ENCODE measurements at regions not wholly inside any gene's neighbourhood (a gene's known extent, or its start where the extent isn't known, plus 50 kb on each side); places are given as distances from the start of the nearest gene placed in this dataset.

DNA sequence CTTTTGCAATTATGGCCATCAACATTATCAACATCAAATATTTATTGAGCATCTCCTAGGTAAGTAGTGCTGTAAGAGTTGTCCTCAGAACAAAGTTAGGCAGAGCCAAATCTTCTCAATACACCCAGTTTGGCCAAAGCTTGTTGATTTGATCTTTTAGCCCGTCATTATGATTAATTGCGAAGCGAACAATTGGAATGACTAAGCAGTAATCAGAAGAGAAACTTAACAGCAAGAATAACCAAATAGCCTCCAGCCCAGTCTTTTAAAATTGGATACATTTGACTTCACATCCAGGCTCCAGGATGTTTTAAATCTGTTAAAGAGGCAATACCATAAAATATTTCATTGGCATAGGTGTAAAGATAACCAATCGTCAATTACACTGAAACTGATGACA lies 1156.0 kb downstream of the OLFM4 start:
- CTCF ChIA-PET = no interaction called here
- TF ChIP-seq, protein P1, sequence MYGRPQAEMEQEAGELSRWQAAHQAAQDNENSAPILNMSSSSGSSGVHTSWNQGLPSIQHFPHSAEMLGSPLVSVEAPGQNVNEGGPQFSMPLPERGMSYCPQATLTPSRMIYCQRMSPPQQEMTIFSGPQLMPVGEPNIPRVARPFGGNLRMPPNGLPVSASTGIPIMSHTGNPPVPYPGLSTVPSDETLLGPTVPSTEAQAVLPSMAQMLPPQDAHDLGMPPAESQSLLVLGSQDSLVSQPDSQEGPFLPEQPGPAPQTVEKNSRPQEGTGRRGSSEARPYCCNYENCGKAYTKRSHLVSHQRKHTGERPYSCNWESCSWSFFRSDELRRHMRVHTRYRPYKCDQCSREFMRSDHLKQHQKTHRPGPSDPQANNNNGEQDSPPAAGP (tag by site-specific recombination; IDR thresholded peaks at IDR 0.05) = no peak
- TF ChIP-seq MZF1 (tag by site-specific recombination; IDR thresholded peaks at IDR 0.05; ENCODE audit: borderline replicate concordance) (no peak), ZNF202 (tag by site-specific recombination; IDR thresholded peaks at IDR 0.05; ENCODE audit: borderline replicate concordance) (no peak), GLI2 (tag by site-specific recombination; IDR thresholded peaks at IDR 0.05; ENCODE audit: borderline replicate concordance, low read depth) (no peak), ZNF830 (tag by site-specific recombination; IDR thresholded peaks at IDR 0.05; ENCODE audit: low read depth) (no peak), OVOL3 (tag by site-specific recombination; IDR thresholded peaks at IDR 0.05) (no peak)
- TF ChIP-seq, protein P2, sequence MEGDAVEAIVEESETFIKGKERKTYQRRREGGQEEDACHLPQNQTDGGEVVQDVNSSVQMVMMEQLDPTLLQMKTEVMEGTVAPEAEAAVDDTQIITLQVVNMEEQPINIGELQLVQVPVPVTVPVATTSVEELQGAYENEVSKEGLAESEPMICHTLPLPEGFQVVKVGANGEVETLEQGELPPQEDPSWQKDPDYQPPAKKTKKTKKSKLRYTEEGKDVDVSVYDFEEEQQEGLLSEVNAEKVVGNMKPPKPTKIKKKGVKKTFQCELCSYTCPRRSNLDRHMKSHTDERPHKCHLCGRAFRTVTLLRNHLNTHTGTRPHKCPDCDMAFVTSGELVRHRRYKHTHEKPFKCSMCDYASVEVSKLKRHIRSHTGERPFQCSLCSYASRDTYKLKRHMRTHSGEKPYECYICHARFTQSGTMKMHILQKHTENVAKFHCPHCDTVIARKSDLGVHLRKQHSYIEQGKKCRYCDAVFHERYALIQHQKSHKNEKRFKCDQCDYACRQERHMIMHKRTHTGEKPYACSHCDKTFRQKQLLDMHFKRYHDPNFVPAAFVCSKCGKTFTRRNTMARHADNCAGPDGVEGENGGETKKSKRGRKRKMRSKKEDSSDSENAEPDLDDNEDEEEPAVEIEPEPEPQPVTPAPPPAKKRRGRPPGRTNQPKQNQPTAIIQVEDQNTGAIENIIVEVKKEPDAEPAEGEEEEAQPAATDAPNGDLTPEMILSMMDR (tag by site-specific recombination; IDR thresholded peaks at IDR 0.05) = no peak
- TF ChIP-seq, protein P3, sequence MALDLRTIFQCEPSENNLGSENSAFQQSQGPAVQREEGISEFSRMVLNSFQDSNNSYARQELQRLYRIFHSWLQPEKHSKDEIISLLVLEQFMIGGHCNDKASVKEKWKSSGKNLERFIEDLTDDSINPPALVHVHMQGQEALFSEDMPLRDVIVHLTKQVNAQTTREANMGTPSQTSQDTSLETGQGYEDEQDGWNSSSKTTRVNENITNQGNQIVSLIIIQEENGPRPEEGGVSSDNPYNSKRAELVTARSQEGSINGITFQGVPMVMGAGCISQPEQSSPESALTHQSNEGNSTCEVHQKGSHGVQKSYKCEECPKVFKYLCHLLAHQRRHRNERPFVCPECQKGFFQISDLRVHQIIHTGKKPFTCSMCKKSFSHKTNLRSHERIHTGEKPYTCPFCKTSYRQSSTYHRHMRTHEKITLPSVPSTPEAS (tag by site-specific recombination; IDR thresholded peaks at IDR 0.05) = no peak
- H3K4me3 ChIP-seq (ENCODE audit: low read depth, low read length) = no peak overlapping the region
- H3K27ac ChIP-seq (ENCODE audit: extremely low read depth, low read depth, low read length) = no peak overlapping the region
- H3K9me3 ChIP-seq (ENCODE audit: control insufficient read depth, insufficient read depth, low read depth, low read length) = no peaks in the 10 kb centered on the region
- H3K36me3 ChIP-seq (ENCODE audit: control insufficient read depth in 2 of 2, insufficient read depth in 1 of 2, low read length in 2 of 2) = no peaks in the 10 kb centered on the region
- POLR2A ChIA-PET = no interaction called here
- no peaks in the 10 kb centered on the region for H3K4me1 ChIP-seq (ENCODE audit: control insufficient read depth, insufficient read depth, low read length)

- no peak overlapping the region for H3K27ac ChIP-seq (ENCODE audit: extremely low read depth, low read depth, low read length)
- H3K4me3 ChIP-seq (ENCODE audit: low read depth, low read length) = no peak overlapping the region
- H3K9me3 ChIP-seq (ENCODE audit: control insufficient read depth, insufficient read depth, low read depth, low read length) = no peaks in the 10 kb centered on the region
- TF ChIP-seq INSM2 (tag by site-specific recombination; IDR thresholded peaks at IDR 0.05) (no peak), BCL11B (tag by site-specific recombination; IDR thresholded peaks at IDR 0.05; ENCODE audit: low read depth) (no peak), ZNF404 (tag by site-specific recombination; IDR thresholded peaks at IDR 0.05) (no peak), PRDM6 (tag by site-specific recombination; IDR thresholded peaks at IDR 0.05) (no peak), ZNF768 (tag by site-specific recombination; IDR thresholded peaks at IDR 0.05) (no peak), ZNF600 (tag by site-specific recombination; IDR thresholded peaks at IDR 0.05) (no peak)
- TF ChIP-seq, protein P4, sequence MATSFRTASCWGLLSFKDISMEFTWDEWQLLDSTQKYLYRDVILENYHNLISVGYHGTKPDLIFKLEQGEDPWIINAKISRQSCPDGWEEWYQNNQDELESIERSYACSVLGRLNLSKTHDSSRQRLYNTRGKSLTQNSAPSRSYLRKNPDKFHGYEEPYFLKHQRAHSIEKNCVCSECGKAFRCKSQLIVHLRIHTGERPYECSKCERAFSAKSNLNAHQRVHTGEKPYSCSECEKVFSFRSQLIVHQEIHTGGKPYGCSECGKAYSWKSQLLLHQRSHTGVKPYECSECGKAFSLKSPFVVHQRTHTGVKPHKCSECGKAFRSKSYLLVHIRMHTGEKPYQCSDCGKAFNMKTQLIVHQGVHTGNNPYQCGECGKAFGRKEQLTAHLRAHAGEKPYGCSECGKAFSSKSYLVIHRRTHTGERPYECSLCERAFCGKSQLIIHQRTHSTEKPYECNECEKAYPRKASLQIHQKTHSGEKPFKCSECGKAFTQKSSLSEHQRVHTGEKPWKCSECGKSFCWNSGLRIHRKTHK (tag by site-specific recombination; IDR thresholded peaks at IDR 0.05) = no peak
- POLR2A ChIA-PET = no interaction called here
- CTCF ChIA-PET = no interaction called here
- H3K36me3 ChIP-seq (ENCODE audit: control insufficient read depth in 2 of 2, insufficient read depth in 1 of 2, low read length in 2 of 2) = no peaks in the 10 kb centered on the region
- H3K4me1 ChIP-seq (ENCODE audit: control insufficient read depth, insufficient read depth, low read length) = no peaks in the 10 kb centered on the region
Observed at GRCh38 chr13:54185101-54185500, 1156.5 kb downstream of the OLFM4 start.
